A549 (cell line): ENCODE measurements at regions not wholly inside any gene's neighbourhood (a gene's known extent, or its start where the extent isn't known, plus 50 kb on each side); places are given as distances from the start of the nearest gene placed in this dataset.

Source experiments
- ELK1 ChIP-seq: fragments of 150-350 bp; IDR thresholded peaks from 2 replicates; pipeline ENCODE4 v1.6.1; 2014; ENCODE audit warnings: low read depth, mild to moderate bottlenecking, low read length
- EP300 ChIP-seq, 2 experiments: fragments of >200 bp; sonication (Bioruptor Twin); formaldehyde crosslinking; IDR thresholded peaks; 2 replicates in 1 of 2; 3 replicates in 1 of 2; pipeline ENCODE4 v1.6.1; 2016 to 2017
- MAZ ChIP-seq: fragments of 150-350 bp; IDR thresholded peaks from 2 replicates; pipeline ENCODE4 v1.6.1; 2014; ENCODE audit warnings: antibody characterized with exemption, low read depth, low read length, borderline replicate concordance
- NFE2L2 ChIP-seq: fragments of 150-350 bp; conservative IDR thresholded peaks from 2 replicates; pipeline ENCODE4 v1.6.1; 2014; ENCODE audit warnings: low read length
- POLR2A ChIP-seq: IDR thresholded peaks from 2 replicates; pipeline ENCODE4 v1.6.1; 2012; ENCODE audit warnings: mild to moderate bottlenecking, low read length
- RCOR1 ChIP-seq: fragments of 150-350 bp; IDR thresholded peaks from 2 replicates; pipeline ENCODE4 v1.6.1; 2014; ENCODE audit warnings: antibody characterized with exemption, low read length, low read depth
- REST ChIP-seq: fragments of 200-600 bp; sonication (generic); IDR thresholded peaks from 2 replicates; pipeline ENCODE4 v1.6.1; 2016; ENCODE audit warnings: antibody characterized with exemption, mild to moderate bottlenecking, moderate library complexity
- RFX5 ChIP-seq: fragments of 450-650 bp; IDR thresholded peaks from 2 replicates; pipeline ENCODE4 v1.7.1; 2014; ENCODE audit warnings: antibody characterized with exemption, mild to moderate bottlenecking, moderate library complexity
- ZFP36 ChIP-seq: fragments of 450-650 bp; IDR thresholded peaks from 2 replicates; pipeline ENCODE4 v1.6.1; 2014; ENCODE audit warnings: borderline replicate concordance; ENCODE audit not compliant: partially characterized antibody
- TF ChIP-seq, protein P1 (sequence below): fragments of >200 bp; sonication (Bioruptor Twin); formaldehyde crosslinking; IDR thresholded peaks from 3 replicates; pipeline ENCODE4 v1.5.1; 2016
- TF ChIP-seq, protein P2 (sequence below): IDR thresholded peaks from 2 replicates; pipeline ENCODE4 v1.6.1; 2012

DNA sequence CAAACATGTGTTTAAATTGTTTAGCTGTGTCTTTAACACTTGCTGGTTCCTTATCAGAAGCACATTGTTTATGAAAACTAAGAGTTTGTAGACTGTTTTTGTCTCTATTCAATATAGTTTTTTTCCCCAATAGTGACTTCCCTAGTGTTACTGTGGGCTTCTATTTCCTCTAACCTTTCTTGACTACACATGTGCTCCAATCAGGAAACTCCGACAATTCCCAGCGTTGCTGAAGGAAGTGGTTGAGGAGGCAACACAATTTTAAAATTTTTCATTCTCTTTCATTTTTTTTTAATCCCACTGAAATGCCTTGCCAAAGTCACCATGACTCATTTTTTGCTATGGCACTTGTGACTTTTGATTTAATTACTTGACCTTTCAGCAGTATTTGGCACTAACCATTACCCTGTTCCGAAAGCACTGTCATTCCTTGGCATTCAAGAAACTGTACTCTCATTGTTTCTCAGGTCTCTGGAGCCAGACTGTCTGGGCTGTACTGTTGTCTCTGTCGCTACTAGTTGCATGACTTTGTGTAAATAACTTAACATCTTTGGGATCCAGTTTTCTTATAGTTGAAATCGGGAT, 67.6 kb upstream of the FREM3 start:
- TF ChIP-seq MAZ: no peak
- no peak for TF ChIP-seq RFX5
- TF ChIP-seq, protein P1, sequence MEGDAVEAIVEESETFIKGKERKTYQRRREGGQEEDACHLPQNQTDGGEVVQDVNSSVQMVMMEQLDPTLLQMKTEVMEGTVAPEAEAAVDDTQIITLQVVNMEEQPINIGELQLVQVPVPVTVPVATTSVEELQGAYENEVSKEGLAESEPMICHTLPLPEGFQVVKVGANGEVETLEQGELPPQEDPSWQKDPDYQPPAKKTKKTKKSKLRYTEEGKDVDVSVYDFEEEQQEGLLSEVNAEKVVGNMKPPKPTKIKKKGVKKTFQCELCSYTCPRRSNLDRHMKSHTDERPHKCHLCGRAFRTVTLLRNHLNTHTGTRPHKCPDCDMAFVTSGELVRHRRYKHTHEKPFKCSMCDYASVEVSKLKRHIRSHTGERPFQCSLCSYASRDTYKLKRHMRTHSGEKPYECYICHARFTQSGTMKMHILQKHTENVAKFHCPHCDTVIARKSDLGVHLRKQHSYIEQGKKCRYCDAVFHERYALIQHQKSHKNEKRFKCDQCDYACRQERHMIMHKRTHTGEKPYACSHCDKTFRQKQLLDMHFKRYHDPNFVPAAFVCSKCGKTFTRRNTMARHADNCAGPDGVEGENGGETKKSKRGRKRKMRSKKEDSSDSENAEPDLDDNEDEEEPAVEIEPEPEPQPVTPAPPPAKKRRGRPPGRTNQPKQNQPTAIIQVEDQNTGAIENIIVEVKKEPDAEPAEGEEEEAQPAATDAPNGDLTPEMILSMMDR: no peak
- no peak for TF ChIP-seq EP300 (IDR thresholded peaks at IDR 0.05)
- no peak for TF ChIP-seq POLR2A
- TF ChIP-seq ELK1: no peak
- no peak for TF ChIP-seq NFE2L2
- TF ChIP-seq ZFP36: no peak
- TF ChIP-seq, protein P2, sequence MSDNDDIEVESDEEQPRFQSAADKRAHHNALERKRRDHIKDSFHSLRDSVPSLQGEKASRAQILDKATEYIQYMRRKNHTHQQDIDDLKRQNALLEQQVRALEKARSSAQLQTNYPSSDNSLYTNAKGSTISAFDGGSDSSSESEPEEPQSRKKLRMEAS: no peak
- TF ChIP-seq RCOR1: no peak
- no peak for TF ChIP-seq REST
